ENCODE measurements at regions not wholly inside any gene's neighbourhood (a gene's known extent, or its start where the extent isn't known, plus 50 kb on each side); places are given as distances from the start of the nearest gene placed in this dataset.
A peak's percentile ranks its signal among the peaks of the same experiment; 100 is the strongest.
"Not testable (repeated sequence)": the region's sequence is repeated elsewhere in the genome, so short reads cannot be mapped to it uniquely, and the experiment has no call there.

DNA sequence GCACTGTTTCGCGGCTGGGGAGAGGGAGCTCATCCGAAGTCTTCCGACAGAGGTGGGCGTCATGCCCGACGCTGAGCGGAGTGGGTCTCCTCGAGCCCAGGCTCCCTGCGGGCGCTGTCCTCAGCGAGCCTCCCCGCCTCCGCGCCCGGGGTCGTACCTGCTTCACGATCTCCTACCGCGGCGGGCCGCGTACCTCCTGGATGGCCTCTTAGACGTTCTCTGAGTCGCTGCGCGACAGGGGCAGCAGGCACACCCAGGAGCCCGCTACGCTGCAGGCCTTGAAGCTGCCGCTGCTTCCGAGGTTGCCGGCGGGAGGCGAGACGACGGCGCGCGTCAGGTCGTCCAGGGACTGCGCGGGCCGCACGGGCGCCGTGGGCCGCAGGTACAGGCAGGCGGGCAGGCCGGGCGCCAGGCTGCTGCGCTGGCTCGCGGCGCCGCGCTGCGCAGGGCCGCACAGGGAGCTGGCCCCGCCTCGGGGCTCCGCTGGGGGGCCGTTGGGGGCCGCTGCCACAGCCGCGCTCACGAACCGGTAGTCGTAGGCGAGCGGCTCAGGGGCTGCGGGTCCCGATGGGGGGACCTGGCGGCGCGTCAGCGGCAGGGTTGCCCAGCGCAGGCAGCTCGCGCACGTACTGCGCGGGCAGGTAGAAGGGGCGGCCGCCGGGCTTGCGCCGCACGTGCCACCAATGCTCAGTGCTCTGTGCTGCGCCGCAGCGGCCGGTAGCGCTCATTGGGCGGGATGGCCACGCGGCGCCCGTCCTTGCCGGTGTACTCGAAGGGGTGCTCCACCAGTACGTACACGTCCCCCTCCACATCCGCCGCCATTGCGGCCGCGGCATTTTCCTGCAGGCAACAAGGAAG is 116.4 kb upstream of the SMURF2 start:
- no peak for DNase-seq (ENCODE audit: low read depth)
- TF ChIP-seq, protein P1, sequence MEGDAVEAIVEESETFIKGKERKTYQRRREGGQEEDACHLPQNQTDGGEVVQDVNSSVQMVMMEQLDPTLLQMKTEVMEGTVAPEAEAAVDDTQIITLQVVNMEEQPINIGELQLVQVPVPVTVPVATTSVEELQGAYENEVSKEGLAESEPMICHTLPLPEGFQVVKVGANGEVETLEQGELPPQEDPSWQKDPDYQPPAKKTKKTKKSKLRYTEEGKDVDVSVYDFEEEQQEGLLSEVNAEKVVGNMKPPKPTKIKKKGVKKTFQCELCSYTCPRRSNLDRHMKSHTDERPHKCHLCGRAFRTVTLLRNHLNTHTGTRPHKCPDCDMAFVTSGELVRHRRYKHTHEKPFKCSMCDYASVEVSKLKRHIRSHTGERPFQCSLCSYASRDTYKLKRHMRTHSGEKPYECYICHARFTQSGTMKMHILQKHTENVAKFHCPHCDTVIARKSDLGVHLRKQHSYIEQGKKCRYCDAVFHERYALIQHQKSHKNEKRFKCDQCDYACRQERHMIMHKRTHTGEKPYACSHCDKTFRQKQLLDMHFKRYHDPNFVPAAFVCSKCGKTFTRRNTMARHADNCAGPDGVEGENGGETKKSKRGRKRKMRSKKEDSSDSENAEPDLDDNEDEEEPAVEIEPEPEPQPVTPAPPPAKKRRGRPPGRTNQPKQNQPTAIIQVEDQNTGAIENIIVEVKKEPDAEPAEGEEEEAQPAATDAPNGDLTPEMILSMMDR (conservative IDR thresholded peaks at IDR 0.05; ENCODE audit: low read depth, low read length) = no peak
- H3K4me3 ChIP-seq (ENCODE audit: low read length) = peak overlapping the region; percentile 16

DNA sequence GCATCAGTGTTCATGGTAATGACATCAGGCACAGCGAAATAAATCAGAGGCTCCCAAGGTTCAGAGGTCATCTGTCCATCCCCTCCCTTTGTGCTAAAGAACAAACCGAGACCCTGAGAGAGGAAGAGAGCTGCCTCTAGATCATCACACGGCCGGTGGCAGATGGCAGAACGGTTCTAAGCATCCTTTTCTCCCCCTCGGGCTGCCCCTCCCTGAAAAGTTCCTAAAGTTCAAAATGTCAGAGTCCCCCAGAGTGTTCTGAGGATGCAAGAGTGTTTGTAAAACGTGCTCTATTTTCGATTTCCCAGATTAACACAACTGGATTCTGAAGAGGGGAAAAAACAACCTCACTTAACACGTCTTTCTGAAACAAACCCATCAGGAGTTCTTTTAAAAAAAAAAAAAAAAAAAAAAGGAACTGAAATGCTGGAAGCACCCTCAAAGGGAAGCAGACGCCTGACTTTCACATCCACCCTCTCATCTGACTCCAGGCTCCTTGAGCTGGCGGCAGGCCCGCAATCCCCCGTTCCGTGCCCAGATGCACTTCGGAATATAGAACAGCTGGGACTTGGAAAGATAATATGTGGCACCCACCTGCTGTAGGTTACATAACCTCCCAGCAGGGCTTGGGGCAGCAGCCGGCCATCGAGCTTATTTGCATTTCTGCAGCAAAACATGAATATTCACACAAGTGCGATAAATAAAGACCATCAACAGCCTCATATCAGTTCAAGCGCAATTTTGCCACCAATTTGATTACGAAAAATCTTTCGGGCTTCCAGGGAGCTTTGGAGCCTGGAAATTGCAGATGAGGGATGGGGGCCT is 115.5 kb upstream of the SMURF2 start:
- TF ChIP-seq, protein P1 (conservative IDR thresholded peaks at IDR 0.05; ENCODE audit: low read depth, low read length) = no peak
- no peak overlapping the region for H3K4me3 ChIP-seq (ENCODE audit: low read length)
- DNase-seq (ENCODE audit: low read depth) = no peak

DNA sequence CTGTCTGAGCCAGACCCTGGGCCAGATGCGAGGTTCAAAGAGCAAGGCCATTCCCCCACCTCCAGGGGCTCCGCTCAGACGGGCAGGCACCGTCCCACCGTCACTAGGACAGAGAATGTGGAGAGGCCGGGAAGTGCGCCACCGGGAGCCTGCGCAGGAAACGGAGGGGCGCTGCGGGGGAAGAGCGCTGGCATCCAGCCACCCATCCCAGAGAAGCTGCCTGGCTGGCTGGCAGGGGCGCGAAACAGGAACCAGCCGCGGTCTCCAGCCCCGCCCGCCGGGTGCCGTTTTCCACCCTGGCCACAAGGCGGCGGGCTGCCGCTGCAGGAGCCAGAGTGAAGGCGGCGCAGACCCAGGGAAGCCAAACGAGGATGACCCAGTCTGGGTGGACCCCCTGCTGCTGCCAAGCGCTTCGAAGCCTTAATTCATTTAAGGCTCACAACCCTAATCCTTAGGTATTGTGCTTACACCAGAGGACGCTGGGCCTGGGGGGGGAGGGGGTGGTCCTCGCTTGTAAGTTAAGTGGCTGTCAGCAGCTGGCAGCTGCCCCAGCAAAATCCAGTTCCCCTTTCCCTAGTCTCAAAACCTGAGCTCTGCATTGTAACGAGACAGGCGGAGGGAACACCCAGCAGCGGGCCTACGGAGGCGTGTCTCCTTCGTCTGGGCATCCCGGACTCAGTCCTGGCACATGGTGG is 114.8 kb upstream of the SMURF2 start:
- TF ChIP-seq, protein P1 (conservative IDR thresholded peaks at IDR 0.05; ENCODE audit: low read depth, low read length) = peak; percentile 80
- H3K4me3 ChIP-seq (ENCODE audit: low read length) = not testable (repeated sequence)

DNA sequence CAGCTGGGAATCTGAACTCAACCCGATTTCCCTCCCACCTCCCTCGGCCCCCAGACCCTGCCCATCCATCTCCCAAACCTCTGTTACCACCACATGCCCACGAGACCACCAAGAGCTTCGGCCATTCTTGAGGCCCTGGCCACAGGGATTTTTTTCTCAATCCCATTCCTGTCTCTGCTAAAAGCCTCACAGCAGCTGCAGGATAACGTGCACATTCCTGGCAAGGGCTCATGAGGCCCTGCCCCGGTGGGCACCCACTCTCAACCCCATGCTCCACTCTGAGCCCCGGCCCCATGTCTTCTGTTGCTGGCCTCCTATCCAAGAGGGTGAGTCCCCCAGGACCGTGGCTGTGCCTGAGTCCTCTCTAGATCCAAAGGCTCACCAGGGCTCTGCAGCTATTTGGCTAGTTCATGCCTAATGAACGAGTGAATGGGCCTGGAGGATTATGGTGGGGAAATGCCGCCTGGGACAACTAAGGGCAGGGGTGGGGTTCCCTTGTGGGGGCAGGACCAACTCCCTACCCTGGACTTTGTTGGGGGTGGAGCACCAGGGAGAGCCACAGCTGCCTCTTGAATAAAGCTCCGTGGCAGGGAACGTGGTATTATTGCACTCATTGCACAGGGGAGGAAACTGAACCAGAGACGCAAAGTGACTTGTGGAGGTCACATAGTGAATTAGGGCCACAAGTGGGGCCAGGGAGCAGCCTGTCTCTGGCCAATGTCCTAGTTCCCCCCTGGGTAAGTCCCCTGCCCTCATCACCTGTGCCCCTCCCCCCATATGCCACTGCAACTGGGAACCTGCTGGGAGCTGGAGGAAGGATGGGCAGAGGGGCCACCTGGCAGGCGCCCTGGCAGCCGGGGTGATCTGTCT is 113.8 kb upstream of the SMURF2 start:
- DNase-seq (ENCODE audit: low read depth) = no peak
- no peak overlapping the region for H3K4me3 ChIP-seq (ENCODE audit: low read length)
- TF ChIP-seq, protein P1 (conservative IDR thresholded peaks at IDR 0.05; ENCODE audit: low read depth, low read length) = no peak

More for the DNA sequence above, 114.8 kb upstream of the SMURF2 start:
- not testable (repeated sequence) for DNase-seq (ENCODE audit: low read depth)

DNA sequence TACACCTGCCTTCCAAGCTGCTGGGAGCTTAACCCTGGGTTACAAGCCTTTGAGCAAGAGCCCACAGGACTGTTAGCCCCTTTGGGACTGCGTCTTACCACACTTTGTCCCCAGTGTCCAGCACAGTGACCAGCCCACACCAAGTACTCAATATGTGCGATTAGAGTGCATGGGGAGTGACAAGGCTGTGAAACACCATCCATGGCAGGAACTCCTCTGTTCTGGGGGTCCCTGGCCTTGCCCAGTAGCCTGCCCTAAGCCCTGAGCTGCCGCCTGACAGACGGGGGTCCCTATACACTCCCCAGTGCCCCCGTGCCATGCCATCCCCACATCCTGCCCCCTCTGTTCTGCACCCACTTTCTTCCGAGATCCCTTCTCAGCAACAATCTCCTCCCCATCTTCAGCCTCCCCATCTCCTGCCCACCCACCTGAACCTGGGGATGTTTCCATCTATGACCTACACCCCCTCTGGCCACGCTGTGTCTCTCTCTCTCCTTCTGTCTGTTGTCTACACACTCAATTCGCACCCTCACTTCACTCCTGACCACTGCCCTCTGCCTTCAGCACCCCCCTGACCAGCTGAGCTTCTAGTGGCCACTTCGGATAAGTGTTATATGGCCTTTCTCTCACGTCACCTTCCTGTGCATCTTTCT is 112.9 kb upstream of the SMURF2 start:
- DNase-seq (ENCODE audit: low read depth) = no peak
- TF ChIP-seq, protein P1 (conservative IDR thresholded peaks at IDR 0.05; ENCODE audit: low read depth, low read length) = no peak
- no peak overlapping the region for H3K4me3 ChIP-seq (ENCODE audit: low read length)
